Medulla oblongata (tissue), 1 donor: ENCODE measurements at regions not wholly inside any gene's neighbourhood (a gene's known extent, or its start where the extent isn't known, plus 50 kb on each side); places are given as distances from the start of the nearest gene placed in this dataset.
"Not testable (repeated sequence)": the region's sequence is repeated elsewhere in the genome, so short reads cannot be mapped to it uniquely, and the experiment has no call there.

ENCODE experiments used
- DNase-seq: peaks from one replicate; pipeline ENCODE4 v3.0.0-alpha.2; 2015; ENCODE audit errors: extremely low spot score

DNA sequence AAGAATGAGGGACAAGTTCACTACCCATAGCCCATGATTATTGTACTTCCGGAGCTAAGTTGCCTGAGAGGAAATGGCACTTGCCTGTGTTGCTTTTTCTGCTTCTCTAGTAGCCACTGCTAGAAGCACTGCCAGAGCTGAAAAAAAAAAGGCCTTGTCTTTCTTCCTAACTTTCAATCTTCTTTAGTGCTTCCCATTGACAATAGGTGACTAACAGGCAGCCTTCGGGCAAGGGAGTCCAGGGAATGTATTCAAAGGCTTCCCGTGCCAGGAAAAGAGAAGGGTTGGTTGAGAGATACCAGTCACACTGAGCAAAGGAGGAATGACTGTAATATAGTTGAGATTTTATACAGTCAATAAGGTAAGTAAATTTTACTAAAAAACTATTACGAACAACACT is 242.0 kb downstream of the CALCRL start:
- no peak for DNase-seq

GRCh38 chr2:187198136-187198535 is 249.9 kb downstream of the CALCRL start:
- no peak for DNase-seq

DNA sequence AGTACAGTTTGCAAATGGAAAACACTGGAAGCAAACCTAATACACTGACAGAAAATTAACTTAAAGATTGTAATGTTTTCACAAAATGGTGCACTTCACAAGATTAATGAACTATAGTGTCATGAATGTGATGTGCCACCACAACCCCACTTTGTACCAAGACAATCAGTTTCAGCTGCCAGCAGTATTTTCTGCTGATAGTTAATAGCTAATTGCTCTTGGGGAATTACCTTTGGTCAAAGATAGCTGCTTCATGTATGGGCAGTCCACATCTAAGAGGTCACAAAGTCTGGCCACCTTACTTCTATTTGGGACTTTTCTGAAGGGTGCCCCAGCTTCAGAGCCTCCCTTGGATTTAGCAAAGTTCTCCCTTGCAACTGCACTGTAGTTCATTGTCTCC is 254.0 kb downstream of the CALCRL start:
- DNase-seq, result no peak

- DNase-seq, result no peak
Measured at GRCh38 chr2:187188783-187189631, 259.0 kb downstream of the CALCRL start.

DNA sequence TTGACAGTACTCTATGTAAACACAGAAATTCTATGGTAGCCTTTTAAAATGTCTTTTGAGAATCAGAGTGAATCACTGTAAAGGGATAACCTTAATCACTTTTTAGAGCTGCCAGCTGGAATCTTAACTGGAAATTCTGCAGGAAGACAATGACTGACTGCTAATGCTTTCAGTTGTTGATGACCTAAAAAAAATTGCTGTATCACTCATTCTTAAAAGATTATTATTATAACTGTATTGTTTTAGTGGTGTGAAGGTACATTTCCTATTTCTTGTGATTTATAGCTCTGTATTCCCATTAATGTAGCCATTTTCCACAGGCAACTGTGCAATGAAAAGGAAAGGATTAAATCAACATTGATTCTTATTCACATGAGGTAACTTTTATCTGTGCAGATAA is 260.5 kb downstream of the CALCRL start:
- no peak for DNase-seq

DNA sequence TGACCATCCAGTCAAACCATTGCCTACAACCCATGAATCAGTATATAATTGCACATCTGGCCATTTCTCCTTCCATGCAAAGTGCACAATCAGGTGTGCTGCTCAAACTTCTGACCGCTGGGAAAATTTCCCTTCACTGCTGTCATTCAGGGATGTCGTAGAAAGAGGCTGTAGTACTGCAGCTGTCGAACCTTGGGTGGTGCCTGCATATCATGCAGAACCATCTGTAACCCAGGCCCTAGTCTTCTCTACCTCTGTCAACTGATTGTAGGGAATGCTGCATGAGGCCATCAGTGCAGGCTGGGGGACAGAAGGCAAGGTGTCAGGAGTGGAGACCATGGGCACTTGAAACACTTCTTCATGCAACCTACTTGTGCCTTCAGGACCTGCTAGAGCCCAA is 267.5 kb downstream of the CALCRL start:
- no peak for DNase-seq

DNA sequence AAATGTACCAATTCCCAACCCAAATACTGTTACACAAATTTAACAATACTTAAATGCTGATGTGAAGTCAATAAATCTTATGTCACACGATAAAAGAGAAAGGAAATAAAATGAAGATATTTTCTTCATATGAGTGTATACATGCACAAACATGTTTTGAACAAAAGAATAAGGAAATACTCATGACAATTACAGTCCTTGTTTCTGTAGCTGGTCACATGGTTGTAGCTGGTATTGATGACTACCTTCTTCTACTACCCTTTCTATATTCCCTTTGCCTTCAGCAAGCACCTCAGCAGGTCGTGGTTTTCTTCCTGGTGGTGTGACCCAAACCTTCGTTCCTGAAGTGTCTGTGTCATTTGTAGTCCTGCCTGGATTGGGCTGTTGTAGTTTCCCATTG is 269.2 kb downstream of the CALCRL start:
- not testable (repeated sequence) for DNase-seq

- DNase-seq, result no peak
Measured at GRCh38 chr2:187177253-187177652, 270.8 kb downstream of the CALCRL start.

GRCh38 chr2:187174582-187174981 is 273.5 kb downstream of the CALCRL start:
- no peak for DNase-seq

- no peak for DNase-seq
Measured at GRCh38 chr2:187171318-187171717, 276.7 kb downstream of the CALCRL start.

DNA sequence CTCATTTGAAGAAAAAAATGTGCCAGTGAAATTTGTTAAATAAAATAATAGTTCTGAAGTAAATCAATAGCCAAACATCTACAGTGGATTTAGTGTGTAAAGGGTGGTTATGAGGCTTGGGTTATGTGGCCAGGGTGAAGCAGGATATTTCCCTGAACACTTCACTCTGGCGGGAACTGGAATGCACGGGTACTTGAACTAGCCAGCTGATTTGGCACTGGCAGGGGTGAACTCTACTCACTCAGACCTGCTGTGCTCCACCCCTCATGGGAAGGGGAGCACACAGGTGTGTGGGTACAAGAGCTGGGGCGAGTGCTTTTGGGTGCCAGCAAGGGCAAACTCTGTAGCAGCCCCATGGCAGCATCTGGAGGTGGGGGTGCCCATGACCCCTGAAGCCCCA is 278.2 kb downstream of the CALCRL start:
- no peak for DNase-seq

GRCh38 chr2:187168720-187169713 is 279.0 kb downstream of the CALCRL start:
- peak; percentile 9 for DNase-seq

DNA sequence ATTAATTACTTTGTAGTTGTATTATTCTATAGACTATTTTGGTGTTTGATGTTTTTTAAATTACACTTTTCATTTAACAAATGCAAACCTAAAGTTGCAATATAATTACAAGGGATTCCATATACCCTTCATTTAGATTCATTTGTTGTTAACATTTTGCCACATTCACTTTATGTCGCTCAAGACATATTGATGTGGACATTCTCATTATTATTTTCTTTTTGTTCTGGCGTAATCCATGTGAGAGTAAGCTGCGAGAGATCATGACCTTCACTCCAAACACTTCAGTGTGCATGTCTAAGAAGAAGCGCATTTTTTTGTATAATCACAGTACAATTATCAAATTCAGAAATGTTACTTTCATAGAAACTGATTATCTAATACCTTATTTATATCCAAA is 280.6 kb downstream of the CALCRL start:
- no peak for DNase-seq

DNA sequence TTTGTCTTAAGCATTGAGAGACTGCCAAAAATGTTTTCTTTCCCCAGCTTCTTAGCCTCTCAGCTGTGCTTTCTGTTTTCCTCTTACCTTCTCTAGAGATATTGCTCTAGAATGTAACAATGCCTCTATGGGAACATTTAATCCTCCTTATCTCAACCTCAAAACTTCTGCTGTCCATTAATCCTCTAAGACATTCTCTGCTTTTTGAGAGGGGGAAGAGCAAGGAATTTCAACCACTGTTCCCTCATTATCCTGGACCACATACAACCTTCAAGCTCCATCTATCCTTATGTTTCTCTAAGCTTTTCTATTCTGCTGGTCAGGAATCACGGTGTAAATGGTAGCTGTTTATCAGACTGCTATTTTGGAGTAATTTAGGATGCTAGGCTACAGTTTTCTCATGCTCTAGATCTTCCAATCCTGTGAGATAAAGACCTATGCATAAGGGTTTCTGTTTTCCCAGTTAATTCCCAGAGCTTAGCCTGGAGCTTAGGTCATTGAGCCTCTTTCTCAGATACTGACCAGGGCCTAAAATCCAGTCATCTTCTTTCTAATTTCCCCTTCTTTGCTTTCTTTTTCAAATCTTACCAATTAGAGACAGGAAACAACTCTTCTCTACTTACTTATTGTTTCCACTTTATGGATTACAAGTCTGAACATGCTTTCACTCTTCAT is 282.0 kb downstream of the CALCRL start:
- DNase-seq, result no peak

DNA sequence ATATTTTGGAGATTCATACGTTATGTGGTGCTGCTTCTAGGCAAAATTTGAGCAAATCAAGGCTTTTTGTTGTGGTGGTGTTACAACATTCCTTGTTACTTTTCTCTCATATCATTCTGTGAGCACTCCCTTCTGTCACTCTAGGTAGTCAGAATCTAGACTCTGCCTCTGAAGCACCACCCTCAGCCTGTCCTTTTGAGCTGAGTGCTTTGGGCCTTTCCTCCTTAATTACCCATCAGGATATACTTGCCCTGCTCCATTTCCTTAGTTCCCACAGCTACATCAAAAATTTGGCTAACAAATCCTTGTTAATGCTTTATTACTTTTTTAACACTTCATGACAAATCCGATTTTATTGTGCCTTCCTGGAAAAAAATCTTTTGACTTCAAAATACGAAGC is 289.6 kb downstream of the CALCRL start:
- DNase-seq, result no peak

DNA sequence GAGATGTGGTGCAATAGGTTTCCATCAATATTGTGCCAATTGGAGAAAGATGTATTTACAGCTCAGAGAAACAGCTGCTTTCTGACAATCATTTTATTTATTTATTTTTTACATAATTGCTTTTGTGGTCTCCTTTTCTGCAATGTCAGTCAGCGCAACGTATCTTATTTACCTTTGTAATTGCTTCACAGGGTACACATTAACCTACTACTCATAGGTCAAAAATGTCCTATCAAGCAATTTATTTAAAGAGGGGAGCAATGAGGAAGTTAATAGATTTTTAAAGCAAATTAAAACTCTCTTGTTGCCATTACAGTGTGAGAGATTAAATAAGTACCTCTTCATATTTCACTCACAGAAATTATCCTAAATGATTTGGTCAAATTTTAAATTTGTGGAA is 291.0 kb downstream of the CALCRL start:
- DNase-seq, result no peak

DNA sequence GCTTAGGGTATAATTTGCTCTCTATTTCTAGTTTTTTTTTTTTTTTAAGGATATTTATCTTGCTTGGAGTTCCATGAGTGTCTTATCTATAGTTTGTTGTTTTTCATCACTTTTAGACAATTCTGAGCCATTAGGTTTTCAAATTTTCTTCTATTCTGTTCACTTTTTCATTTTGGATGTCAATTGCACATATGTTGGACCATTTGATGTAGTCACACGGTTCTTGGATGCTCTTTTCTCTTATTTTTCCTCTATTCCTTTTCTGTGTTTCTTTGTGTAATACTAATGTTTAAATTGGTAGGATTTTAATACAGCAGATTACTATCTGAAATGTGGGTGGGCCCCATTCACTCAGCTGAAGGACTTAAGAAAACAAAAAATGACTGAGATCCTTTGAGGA is 292.6 kb downstream of the CALCRL start:
- DNase-seq, result no peak

- no peak for DNase-seq
Measured at GRCh38 chr2:187150670-187151069, 297.4 kb downstream of the CALCRL start.

DNA sequence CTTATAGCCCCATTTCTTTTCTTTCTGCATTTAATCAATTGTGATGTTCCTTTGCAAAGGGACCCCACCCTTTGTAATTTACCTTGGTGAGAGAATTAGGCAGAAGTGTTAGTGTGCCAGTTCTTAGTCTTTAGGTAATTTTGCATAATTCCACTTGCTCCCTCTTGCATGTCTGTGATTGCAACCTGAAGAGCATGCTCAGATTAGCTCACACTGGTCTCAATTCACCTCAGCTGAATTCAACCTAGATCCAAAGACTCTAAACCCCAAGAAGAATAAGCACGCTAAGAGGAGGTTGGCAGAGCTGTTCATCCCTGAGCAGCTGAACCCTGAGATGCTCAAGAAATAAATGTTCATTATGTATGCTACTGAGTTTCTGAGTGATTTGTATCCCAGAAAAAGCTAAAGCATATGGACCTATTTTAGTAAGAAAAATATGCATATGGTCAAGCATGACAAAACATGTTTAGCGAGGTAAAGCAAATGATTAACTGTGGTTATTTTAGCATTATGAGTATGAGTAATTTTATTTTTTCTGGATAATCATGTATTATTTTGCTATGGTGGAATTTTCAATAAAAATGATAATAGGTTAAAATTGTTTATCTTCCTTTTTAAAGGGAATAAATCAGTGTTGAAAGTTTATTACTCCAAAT is 299.2 kb upstream of the ZSWIM2 start:
- no peak for DNase-seq

DNA sequence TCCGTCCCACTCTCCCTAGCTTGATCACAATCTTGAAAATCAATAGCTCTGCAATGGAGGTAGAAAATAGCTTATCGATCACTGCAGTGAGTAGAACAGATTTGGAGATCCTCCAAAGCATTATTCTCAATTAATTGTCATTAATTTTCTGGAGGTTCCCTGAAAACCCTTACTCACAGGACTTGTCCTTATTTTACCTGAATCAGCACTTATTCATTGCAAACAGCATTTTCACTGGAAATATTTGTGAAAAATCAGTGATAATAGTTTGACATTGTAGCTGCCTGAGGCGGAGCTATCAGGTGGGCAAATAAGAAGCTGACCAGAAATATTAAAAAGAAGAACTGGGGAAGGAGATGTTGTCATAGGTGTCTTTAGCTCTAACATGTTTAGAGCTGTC is 294.6 kb upstream of the ZSWIM2 start:
- no peak for DNase-seq

- no peak for DNase-seq
Measured at GRCh38 chr2:187139469-187139868, 290.5 kb upstream of the ZSWIM2 start.

DNA sequence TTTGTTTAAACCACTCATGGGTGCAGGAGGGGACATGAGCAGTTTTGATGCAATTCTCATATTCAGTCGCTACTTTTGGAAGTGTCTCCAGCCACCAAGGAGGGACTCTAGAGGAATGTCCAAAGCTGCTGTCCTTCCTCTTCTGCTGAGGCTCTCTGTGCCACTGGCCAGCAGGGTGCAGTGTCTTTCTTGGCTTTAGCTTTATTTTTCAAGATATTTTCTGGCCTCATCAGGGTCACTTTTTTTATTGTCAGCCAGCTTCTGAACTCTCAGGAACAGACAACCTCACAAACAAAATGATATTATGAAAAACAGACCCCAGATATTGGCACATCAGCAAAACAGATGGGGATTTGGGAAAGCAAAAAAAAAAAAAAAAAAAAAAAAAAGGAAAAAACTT is 289.3 kb upstream of the ZSWIM2 start:
- DNase-seq, result peak; percentile 12
